ENCODE measurements at regions not wholly inside any gene's neighbourhood (a gene's known extent, or its start where the extent isn't known, plus 50 kb on each side); places are given as distances from the start of the nearest gene placed in this dataset.

- Histone ChIP-seq H3K9me1 (ENCODE audit: control insufficient read depth, extremely low read depth, insufficient read depth, low read length) (no peaks in the 10 kb centered on the region), H3K36me3 (ENCODE audit: control insufficient read depth in 2 of 2, extremely low read depth in 1 of 2, insufficient read depth in 2 of 2, low read length in 2 of 2) (no peaks in the 10 kb centered on the region), H3K4me1 (ENCODE audit: control insufficient read depth, extremely low read depth, insufficient read depth, low read length) (no peaks in the 10 kb centered on the region), H3K27ac (ENCODE audit: control insufficient read depth, insufficient read depth, low read length) (no peak overlapping the region), H3K79me2 (ENCODE audit: control insufficient read depth, insufficient read depth, low read length) (no peaks in the 10 kb centered on the region), H3K4me2 (ENCODE audit: control insufficient read depth, extremely low read depth, insufficient read depth, low read depth, low read length) (no peak overlapping the region), H2AFZ (ENCODE audit: control insufficient read depth, low read length) (no peak overlapping the region), H4K20me1 (ENCODE audit: control insufficient read depth, extremely low read depth, insufficient read depth, low read length) (no peaks in the 10 kb centered on the region), H3K9me3 (ENCODE audit: control insufficient read depth, low read depth, low read length) (no peaks in the 10 kb centered on the region), H3K4me3 (ENCODE audit: control insufficient read depth in 2 of 3, extremely low read depth in 1 of 3, insufficient read depth in 2 of 3, low read depth in 1 of 3, low read length in 3 of 3) (no peak overlapping the region), H3K9ac (ENCODE audit: control insufficient read depth, extremely low read depth, insufficient read depth, low read length) (no peak overlapping the region), H3K27me3 (ENCODE audit: control insufficient read depth, extremely low read depth, insufficient read depth, low read length) (peaks cover 7% of the 10 kb centered on the region)
- DNase-seq (ENCODE audit: low read depth, low spot score) (no peak), FAIRE-seq (no peak)
- dilution Hi-C loops (cut with MboI; ENCODE audit: extremely low pct_ligation_motif_present, low sequenced_read_pairs), result no loop called here
- TF ChIP-seq EZH2 (IDR thresholded peaks at IDR 0.05; ENCODE audit: low read length) (no peak), CTCF (optimal IDR thresholded peaks at IDR 0.05 in 1 of 3, IDR thresholded peaks at IDR 0.05 in 1 of 3, conservative IDR thresholded peaks at IDR 0.05 in 1 of 3; ENCODE audit: extremely low read depth in 1 of 3, insufficient read depth in 2 of 3, low read length in 3 of 3) (no peak)
Measured at GRCh38 chr9:113661074-113661473, 197.5 kb downstream of the RGS3 start.

GRCh38 chr9:113664181-113664875 is 200.8 kb downstream of the RGS3 start:
- H3K27me3 ChIP-seq (ENCODE audit: control insufficient read depth, extremely low read depth, insufficient read depth, low read length), result peaks cover 5% of the 10 kb centered on the region

More at GRCh38 chr9:113664181-113664875, 200.8 kb downstream of the RGS3 start:
- no peak for TF ChIP-seq EZH2 (IDR thresholded peaks at IDR 0.05; ENCODE audit: low read length)
- TF ChIP-seq CTCF (optimal IDR thresholded peaks at IDR 0.05 in 1 of 3, IDR thresholded peaks at IDR 0.05 in 1 of 3, conservative IDR thresholded peaks at IDR 0.05 in 1 of 3; ENCODE audit: extremely low read depth in 1 of 3, insufficient read depth in 2 of 3, low read length in 3 of 3), result no peak
- H3K27ac ChIP-seq (ENCODE audit: control insufficient read depth, insufficient read depth, low read length), result no peak overlapping the region
- no peaks in the 10 kb centered on the region for H3K9me3 ChIP-seq (ENCODE audit: control insufficient read depth, low read depth, low read length)
- no peaks in the 10 kb centered on the region for H3K9me1 ChIP-seq (ENCODE audit: control insufficient read depth, extremely low read depth, insufficient read depth, low read length)
- dilution Hi-C loops (cut with MboI; ENCODE audit: extremely low pct_ligation_motif_present, low sequenced_read_pairs), result no loop called here
- no peak overlapping the region for H3K4me2 ChIP-seq (ENCODE audit: control insufficient read depth, extremely low read depth, insufficient read depth, low read depth, low read length)
- FAIRE-seq (no peak), DNase-seq (ENCODE audit: low read depth, low spot score) (no peak)
- no peaks in the 10 kb centered on the region for H3K36me3 ChIP-seq (ENCODE audit: control insufficient read depth in 2 of 2, extremely low read depth in 1 of 2, insufficient read depth in 2 of 2, low read length in 2 of 2)
- H3K4me1 ChIP-seq (ENCODE audit: control insufficient read depth, extremely low read depth, insufficient read depth, low read length), result no peaks in the 10 kb centered on the region
- no peak overlapping the region for H3K4me3 ChIP-seq (ENCODE audit: control insufficient read depth in 2 of 3, extremely low read depth in 1 of 3, insufficient read depth in 2 of 3, low read depth in 1 of 3, low read length in 3 of 3)
- H4K20me1 ChIP-seq (ENCODE audit: control insufficient read depth, extremely low read depth, insufficient read depth, low read length), result no peaks in the 10 kb centered on the region
- H2AFZ ChIP-seq (ENCODE audit: control insufficient read depth, low read length), result no peak overlapping the region
- H3K79me2 ChIP-seq (ENCODE audit: control insufficient read depth, insufficient read depth, low read length), result no peaks in the 10 kb centered on the region
- H3K9ac ChIP-seq (ENCODE audit: control insufficient read depth, extremely low read depth, insufficient read depth, low read length), result no peak overlapping the region

All from keratinocyte (primary cell).